Stomach (tissue), 4 donors: ENCODE measurements at regions not wholly inside any gene's neighbourhood (a gene's known extent, or its start where the extent isn't known, plus 50 kb on each side); places are given as distances from the start of the nearest gene placed in this dataset.

Experiments used
- EP300 ChIP-seq: sonication (generic); formaldehyde crosslinking; IDR thresholded peaks from one replicate; pipeline ENCODE4 v1.6.1; 2017; ENCODE audit warnings: antibody characterized with exemption
- POLR2A ChIP-seq, 4 donors: fragments of 450-650 bp; IDR thresholded peaks; one replicate each; pipeline ENCODE4 v1.6.1; 2016; ENCODE audit warnings: antibody characterized with exemption in 4 of 4, control low read depth in 2 of 4, mild to moderate bottlenecking in 1 of 4, moderate library complexity in 1 of 4
- POLR2AphosphoS5 ChIP-seq, 3 donors: sonication (generic); formaldehyde crosslinking; IDR thresholded peaks; one replicate each; pipeline ENCODE4 v1.6.1; 2016; ENCODE audit warnings: antibody characterized with exemption in 3 of 3
- TF ChIP-seq, protein P1 (sequence below), 7 experiments: fragments of 450-650 bp in 4 of 7; fragments of 200-600 bp in 3 of 7; sonication (generic) in 3 of 7; IDR thresholded peaks; one replicate each; pipeline ENCODE4 v1.5.1; 2016 to 2019; ENCODE audit warnings: antibody characterized with exemption in 7 of 7, control low read depth in 2 of 7, mild to moderate bottlenecking in 1 of 7

DNA sequence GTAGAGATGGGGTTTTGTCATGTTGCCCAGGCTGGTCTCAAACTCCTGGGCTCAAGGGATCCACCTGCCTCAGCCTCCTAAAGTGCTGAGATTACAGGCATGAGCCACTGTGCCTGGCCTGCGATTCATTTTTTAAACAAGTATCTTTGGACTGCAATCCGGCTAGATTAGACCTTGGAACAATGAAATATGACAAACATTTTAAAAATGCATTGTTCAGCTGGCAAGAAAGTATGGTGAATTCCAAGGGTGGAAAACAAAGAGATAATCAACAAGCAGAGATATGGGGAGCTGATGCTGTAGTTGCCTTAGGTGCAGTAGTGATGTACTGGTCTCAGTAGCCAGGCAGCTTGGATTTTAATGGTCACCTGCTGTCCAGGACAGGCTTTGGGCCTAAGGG lies 95.8 kb upstream of the GOLGA8J start:
- TF ChIP-seq EP300 (no peak), POLR2AphosphoS5 (IDR thresholded peaks at IDR 0.05) (no peak), POLR2A (IDR thresholded peaks at IDR 0.05) (no peak)
- TF ChIP-seq, protein P1, sequence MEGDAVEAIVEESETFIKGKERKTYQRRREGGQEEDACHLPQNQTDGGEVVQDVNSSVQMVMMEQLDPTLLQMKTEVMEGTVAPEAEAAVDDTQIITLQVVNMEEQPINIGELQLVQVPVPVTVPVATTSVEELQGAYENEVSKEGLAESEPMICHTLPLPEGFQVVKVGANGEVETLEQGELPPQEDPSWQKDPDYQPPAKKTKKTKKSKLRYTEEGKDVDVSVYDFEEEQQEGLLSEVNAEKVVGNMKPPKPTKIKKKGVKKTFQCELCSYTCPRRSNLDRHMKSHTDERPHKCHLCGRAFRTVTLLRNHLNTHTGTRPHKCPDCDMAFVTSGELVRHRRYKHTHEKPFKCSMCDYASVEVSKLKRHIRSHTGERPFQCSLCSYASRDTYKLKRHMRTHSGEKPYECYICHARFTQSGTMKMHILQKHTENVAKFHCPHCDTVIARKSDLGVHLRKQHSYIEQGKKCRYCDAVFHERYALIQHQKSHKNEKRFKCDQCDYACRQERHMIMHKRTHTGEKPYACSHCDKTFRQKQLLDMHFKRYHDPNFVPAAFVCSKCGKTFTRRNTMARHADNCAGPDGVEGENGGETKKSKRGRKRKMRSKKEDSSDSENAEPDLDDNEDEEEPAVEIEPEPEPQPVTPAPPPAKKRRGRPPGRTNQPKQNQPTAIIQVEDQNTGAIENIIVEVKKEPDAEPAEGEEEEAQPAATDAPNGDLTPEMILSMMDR (IDR thresholded peaks at IDR 0.05), result no peak
